ENCODE measurements at regions not wholly inside any gene's neighbourhood (a gene's known extent, or its start where the extent isn't known, plus 50 kb on each side); places are given as distances from the start of the nearest gene placed in this dataset.
"Not testable (repeated sequence)": the region's sequence is repeated elsewhere in the genome, so short reads cannot be mapped to it uniquely, and the experiment has no call there.

DNA sequence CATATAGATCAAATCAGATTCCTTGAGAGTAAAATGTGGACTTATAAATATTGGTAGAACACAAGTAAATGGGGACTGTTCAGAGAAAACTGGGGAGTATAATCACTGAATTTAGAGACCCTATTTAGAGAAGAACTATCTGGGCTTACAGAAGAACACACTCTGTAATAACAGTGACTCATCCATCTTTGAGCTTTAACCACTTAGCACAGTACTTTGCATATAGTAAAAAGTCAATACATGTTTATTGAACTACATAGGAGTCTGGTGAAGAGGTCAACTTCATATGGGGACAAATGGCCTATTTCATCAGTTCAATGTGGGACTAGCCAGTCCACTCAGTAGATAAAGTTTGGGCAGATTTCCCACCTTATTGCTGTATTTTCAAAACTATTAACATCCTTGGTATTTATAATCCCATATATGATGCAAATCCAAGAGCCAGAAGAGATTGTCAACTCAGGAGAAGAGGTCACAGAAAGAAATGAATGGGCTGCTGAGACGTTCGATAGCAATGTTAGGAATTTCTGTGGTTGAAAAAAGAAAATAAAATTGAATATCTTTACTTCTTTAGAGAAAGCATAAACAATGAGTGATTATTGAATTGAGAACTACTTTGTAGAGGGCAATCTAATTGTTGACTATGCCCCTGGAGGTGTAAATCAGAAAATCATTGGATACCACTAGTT lies 119.3 kb upstream of the CACNA2D1 start:
- no peak for DNase-seq

DNA sequence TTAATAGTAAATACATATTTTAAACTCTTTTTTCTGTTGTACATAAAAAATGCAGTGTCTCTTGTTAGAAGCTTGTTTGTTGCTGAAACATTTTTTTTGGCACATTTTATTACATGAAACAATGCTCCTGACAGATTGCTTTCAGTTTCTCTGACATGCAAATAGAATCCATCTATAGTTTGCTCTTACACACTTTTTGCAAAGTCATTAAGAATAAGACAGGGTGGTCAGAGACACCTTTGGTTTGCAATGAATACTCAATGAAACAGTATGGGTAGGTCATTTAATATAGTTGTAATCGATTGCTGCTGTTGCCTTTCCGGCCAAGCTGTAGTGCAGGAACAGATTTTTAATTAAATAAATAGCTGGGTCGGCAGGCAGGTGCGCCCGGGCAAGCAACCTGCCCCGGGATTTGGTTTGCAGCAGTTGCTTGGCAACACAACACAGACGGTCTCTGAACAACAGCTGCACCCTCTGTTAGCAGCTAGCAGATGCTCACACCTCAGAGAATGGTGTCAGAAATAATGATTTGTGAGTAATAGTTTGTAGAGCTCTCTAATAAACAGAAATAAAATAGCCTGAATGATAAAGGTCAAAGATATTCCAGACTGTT lies 115.7 kb upstream of the CACNA2D1 start:
- DNase-seq: no peak

DNA sequence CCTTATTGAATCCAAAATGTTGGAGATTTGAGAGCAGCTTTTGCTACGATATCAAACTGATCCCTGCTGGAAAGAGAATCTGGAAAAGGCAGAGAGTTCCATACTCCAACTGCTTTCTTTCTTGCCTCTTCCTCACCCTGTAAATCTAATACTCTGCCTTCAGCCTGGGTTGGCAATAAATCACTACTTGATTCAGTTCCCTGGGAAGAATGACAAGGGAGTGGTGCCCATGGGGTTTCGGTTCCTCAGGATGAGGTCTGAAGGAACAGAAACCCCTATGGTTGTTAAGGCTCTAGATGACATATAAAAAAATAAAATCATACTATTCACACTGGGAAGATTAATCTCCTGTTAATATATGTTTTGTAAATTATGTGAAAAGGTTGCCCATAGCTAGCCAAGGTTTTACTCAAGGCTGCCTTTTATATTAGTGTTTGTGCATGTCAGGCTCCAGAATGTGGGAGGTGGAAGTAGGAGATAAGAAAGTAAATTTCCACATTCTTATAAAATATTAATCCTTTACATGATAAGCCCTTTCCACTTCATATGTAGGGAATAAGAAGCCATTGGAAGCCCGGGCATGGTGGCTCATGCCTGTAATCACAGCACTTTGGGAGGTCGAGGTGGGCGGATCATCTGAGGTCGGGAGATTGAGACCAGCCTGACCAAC lies 106.2 kb upstream of the CACNA2D1 start:
- DNase-seq: no peak

DNA sequence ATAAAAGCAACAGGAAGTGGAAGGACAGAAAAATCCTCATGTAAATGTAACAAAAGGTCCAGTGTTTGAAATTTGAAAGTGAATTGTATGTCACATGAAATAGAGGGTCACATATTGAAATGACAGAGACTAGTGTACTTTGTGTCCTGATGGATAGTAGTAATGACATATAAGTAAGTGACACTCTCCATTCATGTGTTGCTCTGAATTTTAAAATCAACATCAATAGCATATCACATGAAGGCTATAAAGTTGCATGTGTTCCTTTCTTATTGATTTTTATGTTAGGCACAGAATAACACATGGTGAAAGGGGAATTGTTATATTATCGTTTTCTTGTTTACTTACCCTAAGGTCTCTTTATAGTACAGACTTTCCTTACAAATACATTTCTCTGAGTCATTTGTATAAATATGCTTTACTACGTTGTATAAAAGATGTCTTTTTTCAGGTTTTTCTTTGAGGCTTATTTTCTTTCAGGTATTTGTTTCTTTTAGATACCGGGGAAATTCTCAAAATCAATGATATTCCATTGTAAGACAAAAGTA lies 104.6 kb upstream of the CACNA2D1 start:
- no peak for DNase-seq

DNA sequence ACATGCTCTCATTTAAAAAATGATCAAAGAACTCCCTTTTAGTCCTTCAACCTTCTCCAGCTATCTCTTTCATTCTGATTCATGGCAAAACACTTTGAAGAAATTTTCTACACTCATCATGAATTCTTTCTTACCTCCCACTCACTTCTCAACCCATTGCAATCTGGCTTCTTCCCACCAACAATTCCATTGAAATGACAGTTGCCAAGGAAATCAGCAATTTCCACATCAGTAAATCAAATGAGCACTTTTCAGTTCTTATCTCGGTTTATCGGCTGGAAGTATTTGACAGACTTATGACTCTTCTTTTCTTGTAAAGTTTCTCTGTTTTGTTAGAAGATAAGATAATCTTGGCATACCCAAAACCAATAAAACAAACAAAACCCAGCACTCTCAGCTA lies 99.1 kb upstream of the CACNA2D1 start:
- DNase-seq: no peak

DNA sequence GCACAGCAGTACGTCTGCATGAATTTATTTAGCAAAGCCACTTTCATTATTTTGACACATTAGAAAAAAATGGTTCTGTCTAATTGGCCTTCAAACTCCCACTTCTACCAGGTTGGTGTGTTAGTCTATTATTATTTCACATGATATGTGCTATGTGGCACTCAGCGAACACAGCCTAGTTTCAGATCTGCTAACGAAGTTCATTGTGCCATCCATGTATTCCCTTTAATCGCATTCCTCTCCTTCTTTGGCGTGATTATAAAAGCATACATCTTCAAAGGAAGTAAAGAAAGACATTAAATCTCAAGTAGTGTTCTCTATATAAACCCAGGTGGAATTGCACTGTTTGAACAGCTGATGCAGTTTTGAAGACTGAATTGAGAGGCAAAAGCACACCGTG lies 96.4 kb upstream of the CACNA2D1 start:
- no peak for DNase-seq

DNA sequence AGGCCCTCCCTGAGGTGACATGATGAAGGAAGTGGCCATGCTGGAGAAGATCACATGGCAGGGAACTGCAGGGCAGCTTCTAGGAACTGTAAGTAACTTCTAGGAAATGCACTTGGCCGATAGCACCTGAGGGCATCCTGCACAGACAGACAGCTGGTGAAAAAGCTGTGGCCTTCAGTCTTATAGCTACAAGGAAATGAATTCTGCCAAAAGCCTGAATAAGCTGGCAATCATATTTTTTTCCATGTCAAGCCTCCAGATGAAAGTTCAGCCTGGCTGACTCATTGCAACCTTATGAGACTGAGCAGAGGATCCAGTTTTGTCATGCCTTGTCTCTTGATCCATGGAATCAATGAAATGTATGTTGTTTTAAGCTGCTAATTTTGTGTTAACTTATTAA lies 91.1 kb upstream of the CACNA2D1 start:
- DNase-seq: no peak

DNA sequence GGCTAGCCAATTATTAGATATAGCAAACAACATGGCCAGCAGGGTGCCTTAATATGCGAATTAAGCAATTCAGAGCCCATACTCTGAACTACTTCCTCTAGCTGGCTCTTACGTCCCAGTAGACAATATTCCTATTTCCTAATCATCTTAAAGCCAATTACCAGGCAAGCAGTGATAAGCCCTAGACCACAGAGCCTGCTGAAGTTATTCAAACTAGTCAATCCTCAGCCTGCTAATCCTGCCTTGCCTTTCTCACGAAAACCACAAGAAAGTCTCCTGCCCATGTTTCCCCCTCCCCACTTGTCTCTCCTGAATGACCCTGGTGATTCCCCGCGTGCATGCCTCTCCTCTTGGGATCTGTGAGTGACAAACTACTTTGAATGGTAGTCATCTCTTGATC lies 86.8 kb upstream of the CACNA2D1 start:
- no peak for DNase-seq

DNA sequence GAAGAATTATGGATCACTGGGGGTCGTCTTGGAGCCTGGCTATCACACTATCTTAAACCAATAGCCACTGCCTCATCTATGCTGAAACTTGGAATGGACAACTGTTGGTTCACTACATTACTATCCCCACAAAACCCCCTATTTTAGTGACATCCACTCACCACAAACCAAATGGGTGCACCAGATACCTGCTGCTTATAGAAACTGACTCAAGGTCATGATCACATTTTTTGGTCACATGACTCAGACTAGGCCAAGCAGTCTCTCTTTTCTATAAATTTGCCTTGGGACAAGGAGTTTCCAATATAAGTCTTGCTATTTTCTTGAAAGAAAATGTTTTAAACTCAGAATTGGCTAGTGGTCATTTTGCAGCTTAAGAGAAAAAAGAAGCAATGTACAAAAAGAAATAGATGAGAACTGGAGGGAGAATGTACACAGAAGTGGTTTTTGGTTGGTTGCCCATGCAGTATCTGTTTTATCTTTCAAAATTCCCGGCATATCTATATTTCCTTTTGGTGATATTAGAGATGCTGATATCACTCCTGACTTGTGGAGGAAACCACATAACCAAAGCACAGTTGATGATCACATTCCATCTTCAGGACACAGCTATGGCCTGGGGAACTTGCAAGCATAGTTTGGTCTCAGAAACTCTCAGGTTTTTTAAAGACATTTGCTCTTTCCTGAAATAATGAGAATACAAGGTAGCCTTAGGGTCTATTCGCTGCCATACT lies 85.2 kb upstream of the CACNA2D1 start:
- DNase-seq: no peak

DNA sequence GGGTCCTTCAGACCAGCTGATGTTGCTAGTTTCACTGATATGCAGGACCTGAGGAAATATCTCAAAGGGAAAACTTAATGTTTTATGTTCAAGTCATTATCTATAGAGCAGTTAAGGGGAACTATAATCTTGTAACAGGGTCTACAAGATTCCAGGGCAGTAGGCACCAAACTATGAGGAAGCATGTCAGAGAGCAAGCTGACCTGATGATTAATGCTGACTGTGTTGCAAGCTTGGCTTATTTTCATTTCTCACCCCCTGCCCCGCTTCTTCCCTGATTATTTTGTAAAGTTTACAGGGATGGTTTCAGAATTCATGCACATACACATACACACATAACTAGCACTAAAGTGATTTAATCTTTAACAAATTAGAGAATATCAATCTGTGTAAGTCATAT lies 84.3 kb upstream of the CACNA2D1 start:
- no peak for DNase-seq

DNA sequence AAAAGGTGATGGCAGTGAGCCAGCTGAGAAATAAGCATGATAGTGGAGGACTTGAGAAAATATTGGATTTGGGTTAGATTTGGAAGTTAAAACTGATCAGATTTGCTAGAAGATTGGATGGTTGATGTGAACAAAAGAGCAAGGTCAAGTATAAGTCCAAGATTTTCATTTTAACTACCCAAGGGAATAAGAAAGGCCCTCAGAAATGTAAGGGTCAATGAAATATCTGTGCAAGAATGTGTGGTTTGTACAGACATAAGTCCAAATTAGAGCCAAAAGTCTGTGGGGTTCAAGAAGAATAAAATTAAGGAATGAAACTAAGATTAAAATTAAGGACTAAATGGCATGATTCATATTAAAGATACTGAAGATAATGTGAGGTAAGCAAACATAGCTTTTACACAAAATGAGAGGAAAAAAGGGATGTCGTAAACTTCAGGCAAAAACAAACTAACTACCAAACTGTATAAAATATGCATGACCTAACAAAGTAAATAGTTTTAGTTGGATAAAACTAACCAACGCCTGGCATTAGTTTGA lies 78.4 kb upstream of the CACNA2D1 start:
- no peak for DNase-seq

DNA sequence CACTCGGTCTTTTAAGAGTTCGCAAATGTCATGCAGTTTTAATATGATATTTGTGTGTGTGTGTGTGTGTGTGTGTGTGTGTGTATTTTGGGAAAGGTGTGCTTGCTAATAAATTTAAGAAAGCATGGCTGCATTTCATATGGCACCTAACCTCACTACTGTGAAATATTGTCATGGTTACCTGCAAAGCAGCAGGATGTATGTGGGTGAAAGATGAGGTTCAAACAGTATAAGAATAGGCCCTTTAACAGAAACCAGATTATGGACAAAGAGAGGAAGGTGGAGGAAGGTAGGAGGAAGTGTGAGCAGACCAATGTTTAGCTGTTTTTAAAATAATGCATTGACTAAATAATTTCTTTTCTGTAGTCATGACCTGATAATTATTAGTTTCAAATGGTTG lies 73.5 kb upstream of the CACNA2D1 start:
- DNase-seq: no peak

DNA sequence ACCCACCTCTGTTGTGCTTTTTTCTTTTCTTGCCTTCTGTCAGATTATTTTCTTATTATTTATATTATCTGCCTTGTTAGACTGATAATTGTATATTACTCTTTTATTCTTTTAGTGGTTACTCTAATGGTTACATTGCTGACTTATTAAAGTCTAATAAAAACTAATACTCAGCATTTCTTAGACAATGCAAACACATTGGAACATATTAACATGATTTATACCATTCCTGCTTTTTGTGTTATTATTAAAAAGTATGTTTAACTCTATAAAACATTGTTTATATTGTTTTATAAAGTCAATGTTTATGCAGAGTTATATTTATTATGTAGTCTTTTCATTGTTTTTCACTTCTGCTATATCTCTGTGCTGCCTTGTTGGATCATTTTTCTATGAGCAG lies 68.0 kb upstream of the CACNA2D1 start:
- no peak for DNase-seq

DNA sequence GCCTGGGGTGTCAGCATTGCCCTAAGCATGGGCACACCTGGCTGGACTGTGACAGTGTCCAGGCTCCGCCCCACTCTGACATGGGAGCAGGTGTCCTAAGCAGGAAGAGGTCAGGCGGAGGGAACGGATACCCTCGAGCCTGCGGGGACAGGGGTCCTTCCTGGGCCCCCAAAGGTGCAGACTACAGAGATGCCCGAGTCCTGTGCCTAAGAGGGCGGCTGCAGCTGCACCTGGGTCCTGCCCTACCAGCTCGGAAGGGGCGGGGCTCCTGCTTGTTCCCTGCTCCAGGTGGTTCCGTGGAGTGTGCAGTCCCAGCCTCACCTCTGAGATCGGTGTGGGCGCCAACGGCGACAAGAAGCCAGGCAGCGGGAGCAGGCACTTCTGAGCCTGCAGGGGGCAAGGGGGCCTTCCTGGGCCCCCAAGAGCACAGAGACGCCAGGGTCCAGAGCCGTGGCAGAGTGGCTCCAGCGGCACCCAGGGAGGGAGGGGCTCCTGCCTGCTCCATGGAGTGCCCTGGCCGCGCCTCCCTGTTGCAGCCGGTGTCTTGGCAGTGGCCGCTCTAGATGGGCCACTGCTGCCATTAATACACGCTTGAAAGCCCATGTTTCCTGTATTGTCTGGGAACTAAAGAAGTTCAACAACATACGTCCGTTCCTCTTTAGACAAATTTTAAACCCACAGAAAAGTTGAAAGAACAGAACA lies 64.5 kb upstream of the CACNA2D1 start:
- no peak for DNase-seq

DNA sequence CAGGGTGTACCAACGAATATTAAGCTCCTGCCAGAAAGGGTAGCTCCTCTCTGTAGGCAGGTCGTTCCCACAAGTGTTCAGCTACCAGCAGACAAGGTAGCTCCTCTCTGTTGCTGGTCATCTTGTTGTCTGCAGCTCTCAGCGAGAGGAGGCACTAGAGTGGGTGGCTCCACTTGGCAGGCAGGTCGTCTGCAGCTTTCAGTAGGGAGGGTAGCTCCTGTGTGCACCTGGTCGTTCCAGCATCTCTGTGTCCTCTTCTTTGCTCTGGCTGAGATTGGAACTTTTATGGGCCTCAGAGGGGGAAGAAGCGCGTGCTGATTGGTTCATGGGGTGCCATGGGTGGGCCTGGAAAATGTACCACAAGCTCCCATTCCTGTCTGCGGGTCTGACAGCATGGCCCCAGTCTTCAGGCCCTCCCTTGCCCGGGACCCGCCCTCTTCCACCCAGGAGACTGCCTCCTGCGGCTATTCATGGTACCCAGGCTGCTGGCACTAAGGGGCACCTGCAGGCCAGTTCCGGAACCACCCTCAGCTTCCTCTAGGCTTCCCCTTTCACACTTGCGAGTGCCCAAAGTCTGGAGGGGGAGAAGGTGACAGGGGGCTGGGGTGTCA lies 63.9 kb upstream of the CACNA2D1 start:
- DNase-seq: no peak

DNA sequence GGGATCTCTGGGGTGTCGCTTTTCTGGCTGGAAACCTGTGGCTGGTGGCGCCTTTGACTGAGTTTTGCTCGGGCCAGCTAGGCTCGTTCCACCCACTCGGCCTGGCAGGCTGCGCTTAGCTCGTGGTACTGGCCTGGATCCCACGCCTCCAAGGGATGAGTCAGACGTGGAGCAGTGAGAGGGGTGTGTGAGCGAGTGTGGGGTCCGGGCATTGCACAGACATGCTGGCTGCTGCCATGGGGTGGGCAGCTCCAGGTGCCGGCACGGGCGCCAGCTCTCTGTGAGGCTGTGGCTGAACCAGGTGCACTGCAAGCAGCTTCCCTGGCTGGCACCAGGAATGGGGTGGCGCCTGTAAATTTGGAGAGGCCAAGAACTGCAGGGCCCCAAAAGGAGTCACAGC lies 63.1 kb upstream of the CACNA2D1 start:
- DNase-seq: no peak

DNA sequence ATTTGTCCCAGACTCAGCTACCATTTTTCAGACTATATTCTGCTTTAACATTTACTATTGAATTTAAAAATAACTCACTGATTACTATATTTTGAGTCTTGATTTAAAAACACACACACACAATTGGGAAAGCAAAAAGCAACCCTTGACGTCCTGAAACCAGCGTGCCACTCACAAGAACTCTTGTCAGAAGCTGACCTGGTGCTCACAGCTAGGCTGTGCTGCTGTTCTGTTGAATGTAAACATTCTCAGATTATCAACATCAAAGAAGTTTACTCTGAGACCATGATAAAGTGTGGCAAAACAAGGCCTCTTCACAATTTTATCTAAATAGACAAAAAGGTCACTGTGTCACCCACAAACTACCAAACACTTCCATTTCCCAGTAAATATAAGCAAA lies 62.6 kb upstream of the CACNA2D1 start:
- DNase-seq: no peak

DNA sequence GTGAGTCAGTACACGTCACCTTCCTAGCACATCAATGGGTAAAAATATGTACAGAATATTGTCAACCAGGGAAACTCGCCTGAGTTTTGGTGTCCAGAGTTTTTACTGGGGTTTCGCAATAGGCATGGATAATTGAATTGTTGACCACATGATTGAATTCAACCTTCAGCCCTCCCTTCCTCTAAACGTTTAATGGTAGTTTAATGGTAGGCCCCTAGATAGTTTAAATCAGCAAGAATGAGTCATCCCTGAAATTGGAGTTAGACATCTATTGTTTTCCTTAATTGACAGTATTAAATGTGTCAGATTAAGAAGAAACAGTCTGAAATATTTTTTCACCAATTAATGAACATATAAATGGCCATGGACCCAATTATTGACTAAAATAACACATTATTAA lies 57.8 kb upstream of the CACNA2D1 start:
- DNase-seq: no peak

DNA sequence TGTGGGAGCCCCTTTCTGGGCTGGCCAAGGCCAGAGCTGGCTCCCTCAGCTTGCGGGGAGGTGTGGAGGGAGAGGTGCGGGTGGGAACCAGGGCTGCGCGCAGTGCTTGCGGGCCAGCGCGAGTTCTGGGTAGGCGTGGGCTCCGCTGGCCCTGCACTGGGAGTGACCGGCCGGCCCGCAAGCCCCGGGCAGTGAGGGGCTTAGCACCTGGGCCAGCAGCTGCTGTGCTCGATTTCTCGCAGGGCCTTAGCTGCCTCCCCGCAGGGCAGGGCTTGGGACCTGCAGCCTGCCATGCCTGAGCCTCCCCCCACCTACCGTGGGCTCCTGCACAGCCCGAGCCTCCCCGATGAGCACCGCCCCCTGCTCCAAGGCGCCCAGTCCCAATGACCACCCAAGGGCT lies 56.0 kb upstream of the CACNA2D1 start:
- not testable (repeated sequence) for DNase-seq

DNA sequence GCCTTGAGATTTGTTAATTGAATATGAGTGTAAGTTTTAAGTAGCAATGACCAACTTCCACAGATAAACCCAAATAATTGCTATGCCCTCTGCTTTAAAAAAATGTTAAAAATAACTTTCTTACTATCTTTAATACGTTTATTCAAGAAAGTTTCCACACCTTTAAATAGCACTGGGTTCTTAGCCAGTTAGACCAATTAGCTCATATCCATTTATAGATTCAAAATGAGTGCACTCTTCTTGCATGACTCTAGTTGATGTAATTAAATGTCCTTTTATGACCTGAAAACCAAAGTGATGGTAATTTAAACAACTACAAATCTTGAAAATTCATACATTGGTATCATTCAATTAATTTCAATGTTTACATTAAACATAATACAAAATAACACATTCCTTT lies 50.8 kb upstream of the CACNA2D1 start:
- no peak for DNase-seq

Data from T-helper 2 cell (primary cell).